ENCODE measurements at regions not wholly inside any gene's neighbourhood (a gene's known extent, or its start where the extent isn't known, plus 50 kb on each side); places are given as distances from the start of the nearest gene placed in this dataset.
"Not testable (repeated sequence)": the region's sequence is repeated elsewhere in the genome, so short reads cannot be mapped to it uniquely, and the experiment has no call there.

DNA sequence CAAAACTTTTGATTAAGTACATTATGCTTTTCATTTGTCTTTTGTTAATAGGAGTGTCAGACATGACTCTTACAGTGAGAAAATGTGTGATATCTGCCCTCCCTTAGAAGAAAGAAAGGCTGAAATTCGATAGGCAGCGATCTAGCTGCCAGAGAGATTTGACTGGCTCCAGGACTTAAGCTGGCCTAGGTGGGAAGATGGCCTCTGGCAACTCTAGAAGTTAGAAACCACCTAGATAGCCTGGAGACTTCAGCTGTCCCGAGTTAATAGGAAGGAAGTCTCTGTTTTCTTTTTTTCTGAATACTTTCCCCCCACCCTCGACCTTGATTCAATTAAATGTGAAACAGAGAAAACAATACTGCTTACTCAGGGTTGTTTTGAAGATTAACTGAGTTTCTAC, 1194.7 kb upstream of the CRIM1 start:
- Mint-ChIP-seq H3K9me3 (peaks cover 4% of the 10 kb centered on the region), H3K27me3 (ENCODE audit: low read depth, poor library complexity) (no peaks in the 10 kb centered on the region), H3K27ac (no peak overlapping the region), H3K4me3 (no peak overlapping the region), H3K36me3 (ENCODE audit: low read depth) (no peaks in the 10 kb centered on the region), H3K4me1 (no peaks in the 10 kb centered on the region)
- TF ChIP-seq, protein P1, sequence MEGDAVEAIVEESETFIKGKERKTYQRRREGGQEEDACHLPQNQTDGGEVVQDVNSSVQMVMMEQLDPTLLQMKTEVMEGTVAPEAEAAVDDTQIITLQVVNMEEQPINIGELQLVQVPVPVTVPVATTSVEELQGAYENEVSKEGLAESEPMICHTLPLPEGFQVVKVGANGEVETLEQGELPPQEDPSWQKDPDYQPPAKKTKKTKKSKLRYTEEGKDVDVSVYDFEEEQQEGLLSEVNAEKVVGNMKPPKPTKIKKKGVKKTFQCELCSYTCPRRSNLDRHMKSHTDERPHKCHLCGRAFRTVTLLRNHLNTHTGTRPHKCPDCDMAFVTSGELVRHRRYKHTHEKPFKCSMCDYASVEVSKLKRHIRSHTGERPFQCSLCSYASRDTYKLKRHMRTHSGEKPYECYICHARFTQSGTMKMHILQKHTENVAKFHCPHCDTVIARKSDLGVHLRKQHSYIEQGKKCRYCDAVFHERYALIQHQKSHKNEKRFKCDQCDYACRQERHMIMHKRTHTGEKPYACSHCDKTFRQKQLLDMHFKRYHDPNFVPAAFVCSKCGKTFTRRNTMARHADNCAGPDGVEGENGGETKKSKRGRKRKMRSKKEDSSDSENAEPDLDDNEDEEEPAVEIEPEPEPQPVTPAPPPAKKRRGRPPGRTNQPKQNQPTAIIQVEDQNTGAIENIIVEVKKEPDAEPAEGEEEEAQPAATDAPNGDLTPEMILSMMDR (IDR thresholded peaks at IDR 0.05) = no peak
- DNase-seq = no peak

GRCh38 chr2:35125871-35126270, 1229.7 kb upstream of the CRIM1 start:
- no peaks in the 10 kb centered on the region for H3K36me3 Mint-ChIP-seq (ENCODE audit: low read depth)
- DNase-seq = no peak
- H3K27me3 Mint-ChIP-seq (ENCODE audit: low read depth, poor library complexity) = peaks cover 7% of the 10 kb centered on the region
- H3K27ac Mint-ChIP-seq = no peak overlapping the region
- TF ChIP-seq, protein P1 (IDR thresholded peaks at IDR 0.05) = no peak
- H3K9me3 Mint-ChIP-seq = peaks cover 21% of the 10 kb centered on the region
- no peaks in the 10 kb centered on the region for H3K4me1 Mint-ChIP-seq
- no peak overlapping the region for H3K4me3 Mint-ChIP-seq

DNA sequence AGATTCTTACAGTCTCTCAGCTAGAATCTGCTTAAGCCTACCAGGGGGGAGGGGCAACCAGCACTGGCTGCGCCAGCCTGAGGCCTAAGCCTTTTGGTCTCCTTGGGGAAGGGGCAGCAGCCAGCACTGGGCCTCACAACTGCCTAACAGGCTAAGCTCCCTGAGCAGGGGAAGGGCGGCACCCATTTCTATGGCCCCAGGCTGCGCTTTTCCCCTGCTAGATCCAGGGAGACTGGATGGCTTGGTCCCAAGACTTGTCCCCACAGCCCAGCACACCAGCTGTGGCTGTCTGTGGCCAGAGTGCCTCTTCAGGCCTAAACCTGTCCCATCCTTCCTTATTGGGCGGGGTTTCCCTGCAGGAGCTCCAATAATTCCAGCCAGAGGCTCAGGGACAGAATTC, 1230.3 kb upstream of the CRIM1 start:
- no peak for DNase-seq
- peaks cover 7% of the 10 kb centered on the region for H3K27me3 Mint-ChIP-seq (ENCODE audit: low read depth, poor library complexity)
- H3K4me3 Mint-ChIP-seq = no peak overlapping the region
- peaks cover 21% of the 10 kb centered on the region for H3K9me3 Mint-ChIP-seq
- no peak overlapping the region for H3K27ac Mint-ChIP-seq
- no peaks in the 10 kb centered on the region for H3K36me3 Mint-ChIP-seq (ENCODE audit: low read depth)
- TF ChIP-seq, protein P1 (IDR thresholded peaks at IDR 0.05) = no peak
- no peaks in the 10 kb centered on the region for H3K4me1 Mint-ChIP-seq

- Mint-ChIP-seq H3K27me3 (ENCODE audit: low read depth, poor library complexity) (no peaks in the 10 kb centered on the region), H3K9me3 (peaks cover 15% of the 10 kb centered on the region), H3K4me1 (no peaks in the 10 kb centered on the region), H3K4me3 (no peak overlapping the region), H3K27ac (no peak overlapping the region), H3K36me3 (ENCODE audit: low read depth) (peaks cover 5% of the 10 kb centered on the region)
- TF ChIP-seq, protein P1 (IDR thresholded peaks at IDR 0.05) = no peak
- no peak for DNase-seq
Observed at GRCh38 chr2:35116151-35116550, 1239.4 kb upstream of the CRIM1 start.

DNA sequence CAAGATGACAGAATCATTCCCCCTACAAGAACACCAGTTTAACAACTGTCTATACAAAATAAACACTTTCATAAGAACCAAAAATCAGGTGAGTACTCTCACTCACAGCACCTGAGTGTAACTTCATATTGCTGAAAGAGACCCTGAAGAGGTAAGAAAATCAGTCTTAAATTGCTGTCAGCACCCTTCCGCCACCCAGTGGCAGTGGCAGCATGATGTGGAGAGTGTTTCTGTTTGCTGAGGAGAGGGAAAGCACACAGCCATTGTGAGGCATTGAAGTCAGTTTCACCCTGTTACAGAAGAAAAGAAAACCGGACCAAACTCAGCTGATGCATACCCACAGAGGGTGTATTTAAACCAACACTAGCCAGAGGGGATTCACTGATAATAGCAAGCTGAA, 1240.8 kb upstream of the CRIM1 start:
- H3K27ac Mint-ChIP-seq = no peak overlapping the region
- no peak for DNase-seq
- TF ChIP-seq, protein P1 (IDR thresholded peaks at IDR 0.05) = no peak
- no peak overlapping the region for H3K4me3 Mint-ChIP-seq
- no peaks in the 10 kb centered on the region for H3K4me1 Mint-ChIP-seq
- H3K9me3 Mint-ChIP-seq = peaks cover 19% of the 10 kb centered on the region
- H3K27me3 Mint-ChIP-seq (ENCODE audit: low read depth, poor library complexity) = no peaks in the 10 kb centered on the region
- peaks cover 5% of the 10 kb centered on the region for H3K36me3 Mint-ChIP-seq (ENCODE audit: low read depth)

GRCh38 chr2:35112367-35112766, 1243.2 kb upstream of the CRIM1 start:
- H3K36me3 Mint-ChIP-seq (ENCODE audit: low read depth); H3K4me3 Mint-ChIP-seq; H3K27me3 Mint-ChIP-seq (ENCODE audit: low read depth, poor library complexity); H3K4me1 Mint-ChIP-seq; H3K27ac Mint-ChIP-seq; DNase-seq: not testable (repeated sequence)
- H3K9me3 Mint-ChIP-seq = peaks cover 19% of the 10 kb centered on the region

All from nephron progenitor cell (in vitro differentiated cells).